LNCAP (cell line): ENCODE measurements at regions not wholly inside any gene's neighbourhood (a gene's known extent, or its start where the extent isn't known, plus 50 kb on each side); places are given as distances from the start of the nearest gene placed in this dataset.

Experiments
- TF ChIP-seq, protein P1 (sequence below): fragments of 450-650 bp; IDR thresholded peaks from 2 replicates; pipeline ENCODE4 v1.5.1; 2017; ENCODE audit warnings: mild to moderate bottlenecking

DNA sequence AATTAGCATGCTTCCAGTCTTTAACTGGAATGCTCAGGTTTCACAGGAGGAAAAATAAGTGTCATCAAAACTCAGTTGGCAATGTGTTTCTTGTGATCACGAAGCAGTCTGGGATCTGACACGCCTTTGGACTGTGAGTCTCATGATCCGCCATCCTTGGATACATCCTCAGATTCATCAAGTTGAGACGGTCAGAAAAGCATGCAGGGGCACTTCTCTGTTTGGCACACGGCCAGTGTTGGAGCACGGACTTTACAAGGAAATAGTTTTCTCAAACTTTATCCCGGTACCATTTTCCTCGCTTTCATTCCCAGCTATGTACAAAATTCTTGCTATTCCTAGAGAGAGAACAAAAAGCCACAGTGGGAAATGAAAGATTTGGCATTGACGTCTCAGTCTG is 88.4 kb upstream of the PARP11 start:
- TF ChIP-seq, protein P1, sequence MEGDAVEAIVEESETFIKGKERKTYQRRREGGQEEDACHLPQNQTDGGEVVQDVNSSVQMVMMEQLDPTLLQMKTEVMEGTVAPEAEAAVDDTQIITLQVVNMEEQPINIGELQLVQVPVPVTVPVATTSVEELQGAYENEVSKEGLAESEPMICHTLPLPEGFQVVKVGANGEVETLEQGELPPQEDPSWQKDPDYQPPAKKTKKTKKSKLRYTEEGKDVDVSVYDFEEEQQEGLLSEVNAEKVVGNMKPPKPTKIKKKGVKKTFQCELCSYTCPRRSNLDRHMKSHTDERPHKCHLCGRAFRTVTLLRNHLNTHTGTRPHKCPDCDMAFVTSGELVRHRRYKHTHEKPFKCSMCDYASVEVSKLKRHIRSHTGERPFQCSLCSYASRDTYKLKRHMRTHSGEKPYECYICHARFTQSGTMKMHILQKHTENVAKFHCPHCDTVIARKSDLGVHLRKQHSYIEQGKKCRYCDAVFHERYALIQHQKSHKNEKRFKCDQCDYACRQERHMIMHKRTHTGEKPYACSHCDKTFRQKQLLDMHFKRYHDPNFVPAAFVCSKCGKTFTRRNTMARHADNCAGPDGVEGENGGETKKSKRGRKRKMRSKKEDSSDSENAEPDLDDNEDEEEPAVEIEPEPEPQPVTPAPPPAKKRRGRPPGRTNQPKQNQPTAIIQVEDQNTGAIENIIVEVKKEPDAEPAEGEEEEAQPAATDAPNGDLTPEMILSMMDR = no peak

DNA sequence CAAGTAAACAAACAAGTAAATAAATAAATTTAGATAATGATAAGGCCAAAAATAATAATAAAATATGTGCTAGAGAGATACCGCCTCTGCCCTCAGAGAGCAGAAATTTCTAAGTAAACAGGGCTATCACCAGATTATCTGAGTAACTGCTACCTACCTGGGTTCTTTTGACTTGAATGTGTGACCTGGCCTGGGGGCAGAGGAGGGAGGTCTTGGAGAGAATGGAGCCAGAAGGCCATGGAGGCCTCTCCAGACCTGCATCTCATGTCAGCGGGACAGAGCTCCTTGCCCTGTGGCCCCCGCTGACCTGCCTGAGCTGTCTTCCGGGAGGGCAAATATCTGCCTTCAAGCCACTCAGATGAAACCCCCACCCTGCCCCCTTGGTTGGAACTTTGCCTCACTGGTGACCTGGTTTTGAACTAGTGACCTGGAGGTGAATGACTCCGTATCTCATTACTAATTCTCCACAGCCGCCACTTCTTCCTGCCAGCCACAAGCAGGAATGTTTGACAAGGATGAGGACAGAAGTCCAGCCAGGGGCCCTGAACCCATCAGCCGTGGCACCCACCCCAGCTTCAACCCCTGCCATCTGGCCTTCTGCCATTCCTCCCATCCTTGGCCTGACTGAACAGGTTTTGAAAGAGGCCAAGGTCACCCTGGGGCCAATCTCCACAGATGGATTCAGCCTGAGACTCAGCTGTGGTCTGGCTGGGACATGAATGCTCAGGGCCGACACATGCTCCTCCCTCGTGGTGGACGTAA is 86.8 kb upstream of the PARP11 start:
- TF ChIP-seq, protein P1 = no peak

DNA sequence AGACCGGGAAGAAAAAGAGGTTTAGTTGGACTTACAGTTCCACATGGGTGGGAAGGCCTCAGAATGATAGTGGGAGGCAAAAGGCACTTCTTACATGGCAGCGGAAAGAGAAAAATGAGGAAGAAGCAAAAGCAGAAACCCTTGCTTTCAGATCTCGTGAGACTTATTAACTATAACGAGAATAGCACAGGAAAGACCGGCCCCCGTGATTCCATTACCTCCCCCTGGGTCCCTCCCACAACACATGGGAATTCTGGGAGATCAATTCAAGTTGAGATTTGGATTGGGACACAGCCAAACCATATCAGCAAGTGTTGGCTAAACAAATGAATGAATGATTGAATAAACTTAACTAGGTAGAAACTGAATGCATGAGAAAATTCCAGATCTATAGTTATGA is 85.3 kb upstream of the PARP11 start:
- TF ChIP-seq, protein P1 = no peak

DNA sequence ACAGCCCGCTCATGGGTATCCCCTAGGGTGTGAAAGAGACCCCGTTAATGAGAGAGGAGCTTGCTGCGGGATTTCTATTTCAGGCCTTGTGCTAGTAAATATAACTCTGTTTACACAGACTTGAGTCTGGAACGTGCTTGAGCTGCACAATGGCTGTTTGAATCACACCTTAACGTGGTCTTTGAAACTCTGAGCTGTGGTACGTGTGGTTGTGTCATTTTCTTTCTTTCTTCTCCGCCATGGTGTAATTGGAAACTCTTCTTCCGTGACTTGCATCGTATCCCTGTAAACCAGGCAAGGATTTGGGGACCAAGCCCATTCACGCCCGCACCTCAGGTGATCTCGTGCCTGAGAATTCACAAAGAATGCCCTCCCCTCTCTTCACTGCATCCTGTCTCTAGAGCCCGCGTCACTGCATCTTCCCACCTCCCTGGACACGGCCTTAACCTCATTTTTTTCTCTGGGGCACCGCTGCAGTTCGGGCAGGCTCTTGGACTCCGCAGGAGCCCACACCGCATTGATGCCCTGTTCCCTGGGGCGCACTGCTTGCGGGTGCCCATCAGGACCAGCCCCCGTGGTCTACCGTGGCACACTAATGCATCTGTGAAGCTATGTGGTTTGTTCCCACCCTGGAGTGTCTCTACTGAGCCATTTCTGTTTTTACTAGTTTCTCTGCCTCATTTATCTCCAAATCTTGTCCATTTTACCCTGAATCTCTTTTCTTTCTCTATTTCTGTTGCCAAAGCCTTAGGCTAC is 78.4 kb upstream of the PARP11 start:
- TF ChIP-seq, protein P1 = no peak

DNA sequence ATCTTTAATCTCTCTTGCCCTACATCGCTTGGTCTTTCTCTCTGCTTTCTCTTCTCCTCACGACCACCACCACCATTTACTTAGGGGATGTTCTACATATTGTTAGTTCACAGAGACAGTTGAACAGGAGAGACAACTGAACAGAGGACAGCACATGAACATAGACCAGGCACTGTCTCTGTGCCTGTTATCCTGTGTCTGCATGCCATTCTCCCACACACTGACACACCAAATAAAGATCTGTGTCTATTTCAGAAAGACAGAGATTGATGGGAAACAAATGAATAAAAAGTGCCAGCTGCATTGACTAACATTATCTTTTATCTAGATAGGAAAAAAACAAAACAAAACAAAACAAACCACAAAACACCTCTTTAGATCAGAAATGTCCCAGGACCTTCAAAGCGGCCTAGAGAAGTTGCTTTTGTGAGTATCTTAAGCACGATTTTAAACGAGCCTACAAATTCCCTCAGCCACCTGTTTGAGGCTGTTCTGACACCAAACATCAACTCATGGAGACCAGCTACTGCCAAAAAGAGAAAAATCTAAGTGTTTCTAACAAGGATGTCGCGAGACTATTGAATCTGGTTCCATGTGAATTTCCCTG is 77.6 kb upstream of the PARP11 start:
- TF ChIP-seq, protein P1 = no peak

DNA sequence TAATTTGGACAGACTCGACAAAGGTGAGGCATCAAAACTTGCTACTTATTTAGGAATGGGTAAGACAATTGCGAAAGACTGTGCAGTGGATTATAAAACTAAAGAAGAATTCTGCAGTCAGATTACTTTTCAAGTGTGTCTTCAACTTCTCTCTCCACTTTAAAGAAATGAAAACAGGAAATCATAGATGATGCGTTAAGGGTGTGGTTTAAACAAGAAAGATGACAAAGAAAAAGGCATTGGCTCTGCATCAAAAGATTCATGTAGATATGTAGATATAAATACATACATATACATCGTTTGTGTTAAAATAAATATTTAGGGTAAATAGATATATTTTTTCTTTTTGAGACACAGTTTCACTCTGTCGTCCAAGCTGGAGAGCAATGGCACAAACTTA is 74.6 kb upstream of the PARP11 start:
- TF ChIP-seq, protein P1 = no peak

DNA sequence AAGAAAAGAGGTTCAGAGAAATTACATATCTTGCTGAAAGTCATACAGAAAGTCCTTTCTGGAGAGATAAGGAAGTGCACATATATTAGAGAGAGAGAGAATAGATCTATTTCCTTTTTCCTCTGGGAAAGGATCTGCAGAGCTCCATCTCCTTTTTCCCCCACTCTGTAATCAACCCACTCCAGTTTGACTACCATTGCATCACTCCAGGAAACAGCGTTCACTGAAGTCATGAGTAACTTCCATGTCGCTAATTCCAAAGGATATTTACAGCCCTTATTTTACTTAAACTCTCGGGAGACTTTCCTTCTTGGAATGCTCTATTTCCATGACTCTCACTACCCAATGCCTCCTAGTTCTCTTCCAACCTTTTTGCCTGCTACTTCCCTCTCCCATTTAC is 72.5 kb upstream of the PARP11 start:
- TF ChIP-seq, protein P1 = no peak
